Sigmoid colon (tissue), 4 donors: ENCODE measurements at regions not wholly inside any gene's neighbourhood (a gene's known extent, or its start where the extent isn't known, plus 50 kb on each side); places are given as distances from the start of the nearest gene placed in this dataset.

ENCODE experiments used
- CTCF ChIP-seq, 4 experiments: fragments of 450-650 bp in 3 of 4; fragments of 200-600 bp in 1 of 4; IDR thresholded peaks; one replicate each; pipeline ENCODE4 v1.5.1; 2016 to 2019; ENCODE audit warnings: antibody characterized with exemption in 4 of 4, mild to moderate bottlenecking in 3 of 4, moderate library complexity in 2 of 4
- EP300 ChIP-seq, 4 donors: sonication (generic); formaldehyde crosslinking; IDR thresholded peaks; one replicate each; pipeline ENCODE4 v1.6.1; 2017; ENCODE audit warnings: antibody characterized with exemption in 4 of 4
- POLR2A ChIP-seq, 2 donors: fragments of 450-650 bp; IDR thresholded peaks; one replicate each; pipeline ENCODE4 v1.6.1; 2016; ENCODE audit warnings: antibody characterized with exemption in 2 of 2, mild to moderate bottlenecking in 2 of 2, moderate library complexity in 2 of 2

DNA sequence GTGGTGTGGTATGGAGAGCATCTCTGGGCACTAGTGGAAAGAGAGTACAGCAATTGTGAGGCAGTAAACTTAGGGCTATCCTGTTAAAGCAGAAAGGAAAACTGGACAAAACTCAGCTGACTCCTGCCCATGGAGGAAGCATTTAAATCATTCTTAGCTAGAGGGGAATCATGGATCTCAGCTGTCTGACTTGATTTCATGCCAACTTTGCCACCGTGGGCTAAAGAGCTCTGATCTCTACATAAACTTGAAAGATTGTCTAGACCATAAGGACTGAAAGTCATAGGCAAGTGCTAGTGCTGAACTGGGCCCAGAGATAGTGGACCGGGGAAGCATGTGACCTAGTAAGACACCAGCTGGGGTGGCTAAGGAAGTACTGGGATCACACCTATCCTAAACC lies 651.8 kb downstream of the COL12A1 start:
- TF ChIP-seq CTCF (IDR thresholded peaks at IDR 0.05) (no peak), EP300 (IDR thresholded peaks at IDR 0.05) (no peak), POLR2A (IDR thresholded peaks at IDR 0.05) (no peak)
